ENCODE measurements at regions not wholly inside any gene's neighbourhood (a gene's known extent, or its start where the extent isn't known, plus 50 kb on each side); places are given as distances from the start of the nearest gene placed in this dataset.

GRCh38 chr1:217333939-217334338 lies 297.0 kb downstream of the GPATCH2 start:
- H3K27me3 Mint-ChIP-seq (ENCODE audit: unreplicated experiment): no peaks in the 10 kb centered on the region
- H3K36me3 Mint-ChIP-seq (ENCODE audit: unreplicated experiment): no peaks in the 10 kb centered on the region
- no peaks in the 10 kb centered on the region for H3K4me1 Mint-ChIP-seq (ENCODE audit: unreplicated experiment)
- TF ChIP-seq CTCF (IDR thresholded peaks at IDR 0.05): peak; percentile 45
- no peak overlapping the region for H3K4me3 Mint-ChIP-seq (ENCODE audit: unreplicated experiment)
- H3K27ac Mint-ChIP-seq (ENCODE audit: unreplicated experiment): no peak overlapping the region
- no peaks in the 10 kb centered on the region for H3K9me3 Mint-ChIP-seq (ENCODE audit: unreplicated experiment)
- no peak for DNase-seq (ENCODE audit: extremely low spot score, unreplicated experiment)

DNA sequence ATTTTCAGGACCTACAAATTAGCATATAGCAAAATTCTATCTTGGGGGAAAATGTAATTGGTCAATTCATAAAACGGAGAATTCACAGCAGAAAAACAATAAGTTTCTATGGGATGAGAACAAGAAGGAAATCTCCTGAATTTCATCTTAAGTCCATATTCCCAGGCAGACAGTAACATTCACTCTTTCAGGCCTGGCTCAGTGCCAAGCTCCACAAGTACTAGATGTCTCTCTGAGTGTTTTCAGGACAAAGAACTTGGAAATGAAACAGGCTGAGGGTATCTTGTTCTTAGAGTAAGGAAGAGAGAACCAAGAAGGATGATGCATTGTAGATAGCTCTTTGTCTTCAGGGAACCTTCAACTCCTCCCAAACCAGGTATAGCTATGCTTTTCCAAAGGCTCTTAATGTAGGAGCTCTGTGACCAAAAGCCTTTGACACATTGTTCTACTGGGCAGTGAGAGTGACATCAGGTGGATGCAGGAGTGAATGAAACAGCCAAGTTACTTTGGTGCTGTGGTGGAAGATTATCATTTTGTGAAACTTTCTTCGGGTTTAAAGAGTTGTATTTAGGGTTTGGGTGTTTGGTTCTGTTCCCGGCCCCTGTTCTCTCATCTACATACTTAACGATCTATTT lies 298.3 kb downstream of the GPATCH2 start:
- Mint-ChIP-seq H3K27me3 (ENCODE audit: unreplicated experiment) (no peaks in the 10 kb centered on the region), H3K9me3 (ENCODE audit: unreplicated experiment) (no peaks in the 10 kb centered on the region), H3K4me3 (ENCODE audit: unreplicated experiment) (no peak overlapping the region)

DNA sequence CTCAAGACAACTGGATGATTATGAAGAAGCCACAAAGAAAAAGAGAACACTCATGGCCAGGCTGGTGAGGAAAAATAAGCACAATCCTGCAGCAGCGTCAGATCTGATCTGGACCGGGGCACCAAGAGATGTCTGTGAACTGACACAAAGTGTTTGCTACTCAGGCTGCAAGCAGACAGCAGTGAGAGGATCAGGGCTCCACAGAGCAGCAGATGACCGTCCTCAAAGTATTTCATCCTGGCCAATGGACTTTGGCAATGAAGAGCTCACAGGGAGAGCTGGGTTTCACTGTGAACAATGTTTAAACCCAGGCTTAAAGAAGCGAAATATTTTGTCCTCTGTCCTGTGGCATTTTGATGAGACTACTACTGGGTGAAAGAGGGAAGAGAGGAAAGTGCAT lies 299.2 kb downstream of the GPATCH2 start:
- Mint-ChIP-seq H3K9me3 (ENCODE audit: unreplicated experiment) (no peaks in the 10 kb centered on the region), H3K4me1 (ENCODE audit: unreplicated experiment) (no peaks in the 10 kb centered on the region), H3K36me3 (ENCODE audit: unreplicated experiment) (no peaks in the 10 kb centered on the region), H3K4me3 (ENCODE audit: unreplicated experiment) (no peak overlapping the region), H3K27me3 (ENCODE audit: unreplicated experiment) (no peaks in the 10 kb centered on the region), H3K27ac (ENCODE audit: unreplicated experiment) (no peak overlapping the region)
- TF ChIP-seq CTCF (IDR thresholded peaks at IDR 0.05): no peak
- DNase-seq (ENCODE audit: extremely low spot score, unreplicated experiment): no peak

More for the DNA sequence above, 298.3 kb downstream of the GPATCH2 start:
- no peak for TF ChIP-seq CTCF (IDR thresholded peaks at IDR 0.05)
- no peaks in the 10 kb centered on the region for H3K4me1 Mint-ChIP-seq (ENCODE audit: unreplicated experiment)
- no peak for DNase-seq (ENCODE audit: extremely low spot score, unreplicated experiment)
- no peak overlapping the region for H3K27ac Mint-ChIP-seq (ENCODE audit: unreplicated experiment)
- H3K36me3 Mint-ChIP-seq (ENCODE audit: unreplicated experiment): no peaks in the 10 kb centered on the region

DNA sequence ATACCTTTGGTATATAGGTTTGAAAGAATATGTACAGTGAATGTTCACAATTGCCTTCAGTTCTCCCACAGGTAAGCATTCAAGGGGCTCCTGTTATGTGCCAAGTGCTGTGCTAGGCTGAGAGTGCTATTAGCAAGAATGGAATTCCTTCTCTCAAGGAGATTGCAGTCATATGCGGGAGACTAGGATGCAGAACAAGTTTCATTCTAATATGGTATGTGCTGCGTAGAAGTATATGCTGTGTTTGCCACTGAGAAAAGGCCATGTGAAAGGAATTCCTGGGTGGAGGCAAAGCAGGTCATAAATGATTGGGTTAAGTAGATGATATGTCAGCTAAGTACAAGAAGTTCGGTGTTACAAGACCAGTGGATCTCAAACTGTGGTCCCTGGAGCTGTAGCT lies 303.0 kb downstream of the GPATCH2 start:
- no peak for TF ChIP-seq CTCF (IDR thresholded peaks at IDR 0.05)
- peaks cover under 1% of the 10 kb centered on the region for H3K27me3 Mint-ChIP-seq (ENCODE audit: unreplicated experiment)
- H3K36me3 Mint-ChIP-seq (ENCODE audit: unreplicated experiment): no peaks in the 10 kb centered on the region
- H3K9me3 Mint-ChIP-seq (ENCODE audit: unreplicated experiment): no peaks in the 10 kb centered on the region
- DNase-seq (ENCODE audit: extremely low spot score, unreplicated experiment): no peak
- no peak overlapping the region for H3K27ac Mint-ChIP-seq (ENCODE audit: unreplicated experiment)
- no peaks in the 10 kb centered on the region for H3K4me1 Mint-ChIP-seq (ENCODE audit: unreplicated experiment)
- H3K4me3 Mint-ChIP-seq (ENCODE audit: unreplicated experiment): no peak overlapping the region

DNA sequence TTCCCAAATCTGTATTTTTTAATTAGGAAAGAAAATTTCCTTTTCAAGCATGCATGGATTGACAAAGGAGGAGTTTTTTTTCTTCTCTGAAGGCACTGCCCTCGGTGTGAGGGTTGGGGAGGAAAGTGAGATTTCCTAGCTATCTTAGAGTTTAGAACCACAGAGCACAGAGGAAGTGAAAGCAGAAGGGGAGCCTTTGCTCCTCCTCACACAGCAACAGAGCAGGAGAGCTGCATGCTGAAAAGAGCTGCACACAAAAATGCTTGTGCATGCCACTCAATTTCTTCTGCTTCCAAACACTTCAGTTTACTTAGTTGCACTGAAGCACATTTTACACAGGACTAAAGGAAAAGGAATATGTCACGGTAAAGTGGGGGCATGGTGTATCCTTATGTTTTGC lies 308.1 kb downstream of the GPATCH2 start:
- no peak for DNase-seq (ENCODE audit: extremely low spot score, unreplicated experiment)
- no peak overlapping the region for H3K27ac Mint-ChIP-seq (ENCODE audit: unreplicated experiment)
- H3K36me3 Mint-ChIP-seq (ENCODE audit: unreplicated experiment): no peaks in the 10 kb centered on the region
- H3K4me3 Mint-ChIP-seq (ENCODE audit: unreplicated experiment): no peak overlapping the region
- H3K9me3 Mint-ChIP-seq (ENCODE audit: unreplicated experiment): no peaks in the 10 kb centered on the region
- no peaks in the 10 kb centered on the region for H3K4me1 Mint-ChIP-seq (ENCODE audit: unreplicated experiment)
- no peak for TF ChIP-seq CTCF (IDR thresholded peaks at IDR 0.05)
- H3K27me3 Mint-ChIP-seq (ENCODE audit: unreplicated experiment): peaks cover 9% of the 10 kb centered on the region

Data from osteocyte (in vitro differentiated cells).